GM18861 (cell line): ENCODE measurements at regions not wholly inside any gene's neighbourhood (a gene's known extent, or its start where the extent isn't known, plus 50 kb on each side); places are given as distances from the start of the nearest gene placed in this dataset.
"Not testable (repeated sequence)": the region's sequence is repeated elsewhere in the genome, so short reads cannot be mapped to it uniquely, and the experiment has no call there.

Experiments used
- ATAC-seq: cut with Tn5 transposase; IDR thresholded peaks from one replicate; pipeline ENCODE4 v1.9.1; 2021; ENCODE audit not compliant: unreplicated experiment

DNA sequence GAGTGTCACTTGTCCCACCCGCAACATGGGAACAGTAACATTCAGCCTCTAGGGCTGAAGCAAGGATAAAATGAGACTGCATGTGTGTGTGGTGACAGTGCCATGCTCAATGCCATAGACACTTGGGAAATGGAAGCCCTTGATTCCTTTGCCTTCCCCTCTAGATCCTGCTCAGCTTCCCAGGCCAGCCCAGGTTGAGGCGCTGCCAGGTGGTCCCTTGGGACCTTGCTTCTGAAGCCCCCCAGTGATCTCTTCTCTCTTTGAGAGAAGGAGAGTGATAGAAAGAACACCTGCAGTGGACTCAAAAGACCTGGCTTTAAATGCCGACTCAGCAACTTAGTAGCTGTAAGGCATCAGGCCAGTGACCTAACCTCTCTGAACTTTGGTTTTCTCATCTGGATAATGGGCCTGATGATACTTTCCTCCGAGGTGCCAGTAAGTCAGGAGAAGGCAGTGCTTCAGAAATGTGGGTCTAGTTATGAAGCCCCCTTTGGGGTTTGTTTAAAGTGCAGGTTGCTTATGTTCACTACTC, 144.5 kb downstream of the RPLP1 start:
- ATAC-seq, result no peak

DNA sequence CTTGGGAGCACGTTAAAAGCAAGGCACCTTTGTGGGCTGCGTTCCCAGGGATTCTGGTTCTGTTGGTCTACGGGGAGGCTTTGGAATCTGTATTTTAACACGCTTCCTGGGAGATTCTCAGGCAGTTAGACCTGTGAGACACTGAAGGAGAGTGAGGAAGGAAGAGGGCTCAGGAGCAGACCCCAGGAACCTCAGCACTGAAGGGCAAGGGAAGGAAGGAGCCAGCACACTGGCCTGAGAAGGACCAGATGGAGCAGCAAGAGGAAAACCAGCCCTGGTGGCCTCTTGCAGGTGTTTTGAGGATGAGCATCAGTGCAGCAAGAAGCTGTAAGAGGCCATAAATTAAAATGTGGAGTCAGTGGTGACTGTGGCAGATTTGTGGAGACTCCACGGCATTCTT, 146.7 kb downstream of the RPLP1 start:
- no peak for ATAC-seq

DNA sequence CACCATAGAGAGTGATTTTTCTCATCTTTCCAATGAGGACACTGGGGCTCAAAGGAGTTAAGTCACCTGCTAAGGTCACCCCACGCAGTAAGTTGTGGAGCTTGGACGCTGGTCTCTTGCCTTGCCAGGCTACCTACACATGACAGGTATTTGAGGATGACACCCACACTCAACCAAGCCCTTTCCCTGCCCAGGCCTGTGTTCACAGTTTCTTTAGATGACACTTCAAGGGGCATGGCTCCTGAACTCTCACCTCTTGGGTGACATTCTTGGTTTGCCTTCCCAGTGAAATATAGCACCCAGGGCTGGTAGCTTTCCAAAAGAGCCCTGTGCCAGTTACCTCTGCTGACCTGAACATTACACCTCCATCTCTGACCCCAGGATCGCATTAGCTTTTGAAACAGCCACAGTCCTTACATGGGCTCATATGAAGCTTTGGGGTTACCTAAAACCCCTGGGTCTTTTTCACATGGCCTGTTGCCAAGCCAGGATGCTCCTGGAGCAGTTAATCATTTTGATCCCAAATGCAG, 148.0 kb downstream of the RPLP1 start:
- ATAC-seq, result no peak

DNA sequence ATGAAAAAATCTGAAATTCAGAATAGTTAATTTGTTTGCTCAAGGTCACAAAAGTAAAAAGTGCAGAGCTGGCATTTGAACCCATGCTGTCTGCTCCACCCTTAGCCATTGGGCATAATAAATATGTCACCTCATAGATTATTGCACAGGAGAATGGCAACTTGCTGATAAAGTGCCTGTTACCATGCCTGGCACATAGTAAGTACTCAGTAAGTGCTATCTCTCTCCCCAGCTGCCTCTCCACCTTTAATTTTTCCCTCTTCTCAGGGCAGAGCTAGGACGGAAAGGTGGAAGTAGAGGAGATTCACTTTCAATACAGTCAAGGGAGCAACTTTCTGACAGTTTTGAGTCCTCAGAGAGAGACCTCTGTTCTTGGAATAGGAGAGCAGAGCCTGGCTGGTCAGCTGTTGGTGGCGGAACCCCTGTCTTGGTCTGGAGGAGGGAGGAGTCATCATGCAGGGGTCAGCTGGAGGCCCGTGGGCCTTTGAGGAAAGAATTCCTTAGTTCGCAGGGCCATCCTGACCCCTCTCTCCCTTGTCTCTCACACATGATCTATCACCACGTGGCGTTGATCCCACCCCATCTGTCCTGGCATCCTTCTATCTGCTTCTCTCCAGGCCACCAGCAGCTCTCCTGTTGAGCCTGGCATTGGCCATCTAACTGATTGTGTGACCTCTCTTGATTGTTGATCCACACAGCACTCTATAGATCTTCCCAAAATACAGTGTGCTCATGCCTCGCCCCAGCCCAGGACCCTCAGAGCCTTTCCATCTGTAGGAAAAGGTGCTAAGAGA, 149.3 kb downstream of the RPLP1 start:
- no peak for ATAC-seq

DNA sequence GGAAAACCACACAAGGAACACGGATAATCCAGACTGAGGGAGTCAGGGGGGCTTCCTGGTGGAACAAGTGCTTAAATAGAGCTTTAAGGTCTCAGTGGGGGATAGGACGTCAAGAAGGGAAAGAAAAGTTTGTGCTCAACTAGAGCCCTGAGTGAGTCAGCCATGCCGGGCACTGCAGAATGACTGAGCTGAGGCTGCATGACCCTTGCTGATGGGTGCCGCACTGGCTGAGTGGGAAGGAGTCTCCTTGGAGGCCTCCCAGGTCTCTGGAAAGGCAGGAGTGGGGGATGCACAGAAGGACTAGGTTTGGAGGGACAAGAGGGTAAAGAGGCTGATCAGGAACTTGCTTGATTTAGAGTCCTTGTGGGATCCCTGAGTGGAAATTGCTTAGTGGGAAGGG, 150.3 kb downstream of the RPLP1 start:
- ATAC-seq, result no peak

DNA sequence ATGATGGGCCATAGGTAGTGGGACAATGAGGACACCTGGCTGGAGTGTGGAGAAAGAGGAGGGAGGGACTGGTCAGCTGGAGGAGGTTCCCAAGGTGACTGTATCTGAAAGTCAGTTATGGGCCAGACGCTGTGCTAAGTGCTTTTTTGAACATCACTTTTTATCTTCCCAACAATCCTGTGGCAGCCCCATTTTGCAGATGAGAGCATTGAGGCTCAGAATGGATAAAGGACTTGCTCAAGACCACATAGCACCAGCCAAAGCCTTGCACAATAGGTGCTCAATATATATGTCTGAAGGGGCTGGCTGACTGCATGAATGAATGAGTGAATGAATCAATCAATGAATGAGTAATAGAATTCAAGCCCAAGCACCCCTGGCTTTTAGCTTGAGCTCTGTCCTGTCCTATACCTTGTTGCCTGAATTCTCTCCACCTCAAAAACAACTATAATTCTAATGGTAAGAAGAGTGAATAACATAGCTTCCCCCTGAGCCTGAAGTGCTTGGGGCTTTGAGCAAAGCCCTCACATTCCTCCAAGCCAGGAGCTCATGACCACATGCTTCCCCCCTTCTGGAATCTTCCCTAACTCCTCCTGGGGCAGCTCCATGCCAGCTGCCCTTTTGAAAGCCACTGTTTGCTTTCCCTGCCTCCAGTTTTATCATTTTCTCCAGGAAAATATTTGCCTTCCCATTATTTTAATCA, 150.9 kb downstream of the RPLP1 start:
- ATAC-seq, result no peak

DNA sequence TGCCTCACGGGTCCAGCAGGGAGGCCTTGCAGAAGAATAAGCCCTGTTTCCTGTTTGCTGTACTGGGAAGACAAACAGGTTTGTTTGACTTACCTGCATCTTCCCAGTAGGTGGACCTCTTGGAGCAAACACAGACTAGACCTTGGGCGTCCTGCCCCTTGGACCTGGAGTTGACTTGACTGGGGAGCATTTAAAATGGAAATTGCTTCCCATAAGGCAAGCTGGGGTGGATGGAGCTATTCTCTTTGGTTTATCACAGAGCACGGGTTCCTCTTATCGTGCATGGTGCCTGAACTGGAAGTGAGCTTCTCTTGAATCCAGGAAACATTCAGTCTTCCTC, 151.4 kb downstream of the RPLP1 start:
- ATAC-seq, result no peak

DNA sequence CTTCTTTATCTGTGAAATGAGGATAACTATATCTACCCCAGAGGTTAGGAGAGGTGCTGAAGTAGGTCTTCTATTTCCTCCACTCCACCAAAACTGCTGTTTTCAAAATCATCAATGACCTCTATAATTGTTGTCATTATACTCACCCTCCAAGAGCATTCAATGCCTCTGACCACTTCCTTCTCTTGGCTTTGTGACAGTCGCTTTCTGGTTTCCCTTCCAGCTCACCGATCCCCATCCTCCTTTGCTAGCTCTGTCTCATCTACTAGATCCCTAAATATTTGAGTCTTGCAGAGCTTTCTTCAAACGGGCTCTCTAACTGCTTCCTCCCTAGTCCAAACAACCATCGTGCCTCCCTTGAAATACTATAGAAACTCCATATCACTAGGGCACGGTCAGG, 153.5 kb downstream of the RPLP1 start:
- ATAC-seq, result no peak

DNA sequence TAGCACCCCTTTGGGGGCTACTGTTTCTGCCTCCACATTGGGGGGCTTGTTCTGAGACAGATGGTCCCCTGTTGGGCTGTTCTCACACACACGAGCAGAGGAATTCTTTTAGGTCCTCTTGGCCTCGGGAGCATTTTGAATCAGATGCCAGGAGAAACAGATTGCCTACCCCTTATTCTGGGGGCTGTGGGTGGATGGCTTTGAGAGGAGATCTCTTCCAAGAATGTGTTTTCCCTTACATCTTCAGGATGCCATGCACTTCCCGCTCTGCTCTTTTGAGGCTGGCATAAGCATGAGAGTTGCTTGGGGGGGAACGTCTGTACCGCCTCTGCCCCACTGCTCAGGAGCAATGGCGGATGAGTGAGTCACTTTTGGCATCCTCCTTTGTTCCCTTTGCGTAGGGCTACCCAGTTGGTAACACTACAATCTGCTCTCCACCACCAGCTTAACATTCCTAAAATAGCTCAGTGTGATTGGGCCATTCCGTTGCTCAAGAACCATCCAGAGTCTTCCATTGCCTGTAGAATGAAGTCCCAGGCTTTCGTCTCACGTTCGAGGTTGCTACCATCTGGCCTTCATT, 154.4 kb downstream of the RPLP1 start:
- ATAC-seq, result no peak

DNA sequence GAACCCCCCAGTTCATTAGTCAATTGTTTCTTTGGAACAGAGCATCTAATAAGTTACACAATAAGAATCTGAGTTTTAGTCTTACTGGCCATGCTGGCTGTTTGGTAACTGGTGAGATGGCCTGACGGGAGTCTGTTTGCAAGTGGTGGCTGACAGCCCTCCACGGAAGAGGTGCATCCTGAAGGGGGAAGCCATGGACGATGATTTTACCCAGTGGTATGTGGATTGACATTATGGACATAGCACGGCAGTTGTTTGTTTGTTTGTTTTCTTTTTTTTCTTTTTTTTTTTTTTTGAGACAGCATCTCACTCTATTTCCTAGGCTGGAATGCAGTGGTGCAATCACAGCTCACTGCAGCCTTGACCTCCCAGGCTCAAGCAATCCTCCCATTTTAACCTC, 156.0 kb downstream of the RPLP1 start:
- no peak for ATAC-seq

DNA sequence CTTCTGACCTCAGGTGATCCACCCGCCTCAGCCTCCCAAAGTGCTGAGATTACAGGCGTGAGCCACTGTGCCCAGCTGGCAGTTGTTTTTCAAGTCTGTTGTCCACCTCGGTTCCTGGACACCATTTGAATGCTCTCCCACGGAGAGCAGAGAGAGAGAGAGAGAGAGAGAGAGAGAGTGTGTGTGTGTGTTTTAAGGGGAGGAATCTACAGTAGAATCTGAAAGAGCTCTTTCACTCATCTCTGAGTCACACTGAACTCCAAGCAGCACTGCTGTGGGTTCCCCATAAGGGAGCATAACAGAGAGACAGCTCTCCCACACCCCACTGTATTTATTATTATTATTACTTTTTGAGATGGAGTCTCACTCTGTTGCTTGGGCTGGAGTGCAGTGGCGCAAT, 156.6 kb downstream of the RPLP1 start:
- no peak for ATAC-seq

DNA sequence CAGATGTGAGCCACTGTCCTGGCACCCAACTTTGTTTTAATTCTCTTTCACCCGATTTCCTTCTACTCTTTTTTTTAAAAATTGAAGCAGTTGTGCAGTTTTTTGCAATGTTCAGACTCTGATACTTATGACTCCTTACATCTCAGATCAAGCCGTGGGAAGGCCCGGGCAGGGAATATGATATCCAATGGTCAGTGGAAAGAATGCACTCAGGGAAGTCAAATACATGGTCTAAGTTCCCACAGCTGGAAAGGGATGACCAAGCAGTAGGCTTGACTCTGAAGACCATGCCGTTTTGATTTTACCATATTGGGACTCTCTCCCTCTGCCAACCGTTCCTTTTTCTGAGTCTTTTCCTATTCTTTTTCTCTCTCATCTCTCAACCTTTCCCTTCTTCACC, 157.2 kb downstream of the RPLP1 start:
- ATAC-seq, result no peak

DNA sequence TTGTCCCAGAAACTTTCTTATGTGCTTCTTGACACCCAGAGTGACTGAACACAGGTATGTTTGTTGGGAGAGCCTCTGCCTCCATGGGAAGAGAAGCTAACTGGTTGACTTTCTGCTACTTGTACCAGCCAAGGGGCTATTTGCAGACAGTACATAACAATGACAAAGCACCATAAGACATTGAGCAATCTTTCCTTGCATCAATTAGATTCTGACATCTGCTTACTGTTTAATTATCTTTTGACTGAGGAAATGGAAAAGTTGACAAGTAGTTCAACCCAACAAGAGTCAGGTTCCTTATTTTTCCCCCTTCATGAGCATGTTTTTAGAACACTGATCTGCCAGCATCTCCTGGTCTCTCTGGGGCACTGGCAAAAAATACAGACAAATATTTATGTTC, 157.7 kb downstream of the RPLP1 start:
- no peak for ATAC-seq

DNA sequence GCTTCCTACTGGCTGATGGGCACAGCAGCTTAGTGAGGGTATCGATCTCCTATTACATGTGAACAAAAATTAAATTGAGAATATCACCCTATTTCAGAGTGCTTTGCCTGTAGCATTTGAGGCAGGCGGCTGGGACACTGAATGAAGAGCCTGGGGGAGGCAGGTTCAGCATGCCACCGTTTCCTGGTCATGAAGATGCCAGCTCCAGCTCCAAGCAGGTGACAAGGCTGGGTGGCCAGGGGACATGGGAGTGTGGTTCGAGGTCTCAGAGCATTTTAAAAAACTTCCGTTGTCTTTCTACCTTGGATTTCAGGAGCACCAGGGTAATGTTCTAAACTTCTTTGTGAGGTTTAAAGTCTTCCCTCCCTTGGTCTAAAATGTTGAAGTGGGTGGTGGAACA, 158.2 kb downstream of the RPLP1 start:
- ATAC-seq, result no peak

DNA sequence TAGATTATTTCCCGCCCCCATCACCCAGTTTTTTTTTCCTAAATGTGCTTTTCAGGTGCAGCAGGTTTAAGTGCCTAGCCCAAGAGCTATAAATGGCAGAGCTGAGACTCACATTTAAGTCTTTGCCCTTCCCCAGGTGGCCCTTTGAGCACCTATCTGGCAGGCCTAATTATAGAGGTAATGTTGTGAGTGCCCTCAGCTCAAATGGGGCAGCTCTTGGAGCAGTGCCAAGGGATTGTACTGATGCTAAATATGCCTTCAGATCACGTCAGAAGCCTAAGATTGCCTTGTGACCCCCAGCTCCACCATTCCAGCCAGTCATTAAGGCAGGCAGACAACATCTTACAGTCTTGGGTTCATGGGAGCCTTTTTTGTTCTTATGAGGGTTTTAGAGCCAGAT, 159.5 kb downstream of the RPLP1 start:
- ATAC-seq, result no peak

DNA sequence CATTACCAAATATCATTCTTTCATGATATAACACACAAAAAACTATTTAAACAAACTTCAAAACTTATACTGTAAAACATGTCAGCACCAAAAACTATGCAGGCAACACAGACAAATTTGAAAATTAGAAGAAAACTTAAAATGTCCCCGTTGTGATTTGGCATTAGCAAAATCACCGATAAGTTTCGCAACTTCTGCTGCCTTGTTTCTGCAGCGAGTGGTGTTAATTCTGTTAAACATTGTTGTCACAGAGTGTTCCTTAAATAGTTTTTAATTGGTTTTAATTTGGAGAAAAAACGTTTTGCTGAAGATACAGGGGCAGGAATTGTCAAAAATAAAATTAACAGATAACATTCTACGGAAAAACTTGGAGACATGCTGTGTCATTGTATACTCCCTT, 160.6 kb downstream of the RPLP1 start:
- no peak for ATAC-seq

DNA sequence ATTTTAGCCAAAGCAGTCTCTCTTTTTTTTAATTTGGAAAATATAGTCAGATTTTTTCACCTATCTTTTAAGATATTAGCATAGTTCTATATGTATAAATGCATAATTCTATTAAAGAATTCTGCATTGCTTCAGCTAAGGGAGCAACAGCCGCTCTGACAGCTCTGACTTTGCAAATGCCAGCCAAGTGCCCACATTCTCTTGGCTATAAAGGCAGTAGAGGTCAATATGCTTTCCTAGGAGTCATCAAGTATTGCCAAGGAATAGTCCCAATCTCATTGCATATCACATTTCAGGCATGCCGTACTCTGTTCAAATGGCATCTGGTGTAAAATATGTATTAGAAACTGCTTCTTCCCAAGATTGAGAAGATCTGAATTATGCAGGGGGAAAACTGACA, 161.4 kb downstream of the RPLP1 start:
- no peak for ATAC-seq

DNA sequence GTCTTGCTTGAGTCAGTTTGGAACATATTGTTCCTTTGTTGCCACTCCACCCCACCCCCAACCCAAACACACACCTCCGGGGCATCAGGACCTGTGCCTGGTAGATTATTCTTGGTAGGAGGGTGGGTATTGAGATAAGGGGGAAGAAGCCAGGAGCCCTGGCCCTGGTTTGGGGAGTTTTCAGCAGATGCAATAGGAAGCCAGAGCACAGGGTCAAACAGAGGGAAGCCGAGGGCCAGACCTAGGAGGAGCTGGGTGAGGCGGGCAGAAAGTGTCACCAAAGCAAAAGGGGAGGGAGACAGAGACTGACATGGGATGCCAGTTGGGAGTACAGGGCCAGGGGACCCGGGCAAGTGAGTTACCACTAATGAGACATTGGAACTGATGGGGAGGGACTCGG, 163.1 kb downstream of the RPLP1 start:
- no peak for ATAC-seq

DNA sequence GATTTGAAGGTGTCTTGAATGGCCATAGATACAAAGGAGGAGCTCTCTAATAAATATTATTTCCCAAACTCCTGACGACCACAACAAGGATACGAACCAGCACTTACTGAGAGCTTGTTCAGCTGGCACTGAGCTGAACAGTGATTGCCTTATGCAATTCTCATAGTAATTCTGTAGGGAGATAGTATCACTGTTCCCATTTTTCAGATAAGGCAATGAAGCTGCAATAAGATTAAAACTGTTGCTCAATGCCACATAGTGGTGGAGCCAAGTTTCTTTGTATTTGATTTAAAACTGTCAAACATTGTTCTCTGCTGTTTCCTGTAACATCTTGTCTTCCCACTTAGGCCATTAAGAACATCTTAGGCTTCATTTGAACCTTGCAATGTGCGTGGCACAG, 163.9 kb downstream of the RPLP1 start:
- no peak for ATAC-seq

DNA sequence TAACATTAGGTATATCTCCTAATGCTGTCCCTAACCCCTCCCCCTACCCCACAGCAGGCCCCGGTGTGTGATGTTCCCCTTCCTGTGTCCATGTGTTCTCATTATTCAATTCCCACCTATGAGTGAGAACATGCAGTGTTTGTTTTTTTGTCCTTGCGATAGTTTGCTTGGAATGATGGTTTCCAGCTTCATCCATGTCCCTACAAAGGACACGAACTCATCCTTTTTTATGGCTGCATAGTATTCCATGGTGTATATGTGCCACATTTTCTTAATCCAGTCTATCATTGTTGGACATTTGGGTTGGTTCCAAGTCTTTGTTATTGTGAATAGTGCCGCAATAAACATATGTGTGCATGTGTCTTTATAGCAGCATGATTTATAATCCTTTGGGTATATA, 164.5 kb downstream of the RPLP1 start:
- not testable (repeated sequence) for ATAC-seq

DNA sequence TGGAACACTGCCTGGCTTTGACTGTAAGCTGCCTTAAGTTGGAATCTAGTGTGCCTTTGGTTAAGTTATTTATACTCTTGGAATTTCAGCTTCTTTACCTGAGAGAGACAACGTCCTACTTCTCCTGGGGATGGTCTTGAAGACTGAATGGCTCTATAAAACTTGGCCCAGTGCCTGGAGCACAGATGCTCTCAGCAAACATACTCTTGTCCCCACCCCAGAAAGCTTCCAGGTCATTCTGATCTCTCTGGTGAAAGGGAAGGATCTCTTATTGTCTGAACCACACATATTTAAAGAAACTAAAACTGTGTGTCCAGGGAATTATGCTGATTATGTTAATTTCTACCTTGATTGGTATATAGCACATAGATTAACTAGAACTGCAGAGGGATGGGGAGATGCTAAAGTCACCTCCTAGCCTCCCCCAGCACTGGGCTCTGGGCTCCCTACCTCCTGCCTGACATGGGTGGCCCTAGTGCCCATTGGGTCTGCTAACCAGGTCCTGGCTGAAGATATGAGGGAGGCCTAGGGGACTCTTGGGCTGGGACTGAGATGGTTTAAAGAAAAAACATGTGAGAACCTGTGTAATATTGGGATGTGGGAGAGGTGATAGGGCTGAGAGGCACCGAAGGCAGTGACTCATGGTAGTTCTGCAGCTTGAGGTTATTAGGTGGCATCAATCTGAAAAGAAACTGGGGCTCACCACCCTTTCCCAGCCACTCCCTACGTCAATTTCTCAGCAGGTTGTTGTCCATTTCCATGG, 171.0 kb downstream of the RPLP1 start:
- no peak for ATAC-seq
